HG02623 (cell line): ENCODE measurements at regions not wholly inside any gene's neighbourhood (a gene's known extent, or its start where the extent isn't known, plus 50 kb on each side); places are given as distances from the start of the nearest gene placed in this dataset.
"Not testable (repeated sequence)": the region's sequence is repeated elsewhere in the genome, so short reads cannot be mapped to it uniquely, and the experiment has no call there.

Source experiments
- ATAC-seq: cut with Tn5 transposase; IDR thresholded peaks from one replicate; pipeline ENCODE4 v1.9.1; 2021; ENCODE audit warnings: moderate library complexity; ENCODE audit not compliant: unreplicated experiment

DNA sequence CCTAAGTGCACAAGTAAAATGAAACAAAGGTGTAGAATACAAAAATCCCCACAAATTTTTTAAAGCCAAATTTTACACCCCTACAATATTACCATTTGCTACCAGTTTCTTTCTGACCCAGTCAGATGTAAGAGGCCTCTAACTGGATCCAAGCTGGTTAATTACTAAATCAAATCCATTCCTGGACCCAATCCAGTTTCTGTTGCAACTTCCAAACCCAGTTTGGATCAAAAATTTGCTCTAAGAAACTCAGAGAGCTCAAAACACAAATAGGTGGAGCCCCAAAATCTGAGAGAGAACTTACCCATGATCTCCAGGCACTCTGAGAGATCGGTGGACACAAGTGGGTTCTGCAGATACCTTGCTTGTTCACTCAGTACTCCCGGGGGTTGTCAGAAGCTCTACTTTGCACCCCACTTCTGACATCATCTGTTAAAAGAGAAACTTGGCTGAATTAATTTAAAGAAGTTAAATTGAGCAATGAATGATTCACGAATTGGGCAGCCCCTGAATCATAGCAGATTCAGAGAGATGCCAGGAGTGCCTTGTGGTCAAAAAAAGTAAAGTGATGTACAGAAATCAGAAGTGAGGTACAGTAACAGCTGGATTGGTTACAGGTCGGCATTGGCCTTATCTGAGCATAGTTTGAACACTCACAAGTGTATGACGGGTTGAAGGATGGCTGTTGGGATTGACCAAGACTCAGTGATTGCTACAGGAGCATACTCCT is 448.0 kb downstream of the KCNT2 start:
- no peak for ATAC-seq

GRCh38 chr1:196155586-196155985 is 452.7 kb downstream of the KCNT2 start:
- ATAC-seq = no peak

- ATAC-seq = no peak
Measured at GRCh38 chr1:196152975-196153374, 455.3 kb downstream of the KCNT2 start.

DNA sequence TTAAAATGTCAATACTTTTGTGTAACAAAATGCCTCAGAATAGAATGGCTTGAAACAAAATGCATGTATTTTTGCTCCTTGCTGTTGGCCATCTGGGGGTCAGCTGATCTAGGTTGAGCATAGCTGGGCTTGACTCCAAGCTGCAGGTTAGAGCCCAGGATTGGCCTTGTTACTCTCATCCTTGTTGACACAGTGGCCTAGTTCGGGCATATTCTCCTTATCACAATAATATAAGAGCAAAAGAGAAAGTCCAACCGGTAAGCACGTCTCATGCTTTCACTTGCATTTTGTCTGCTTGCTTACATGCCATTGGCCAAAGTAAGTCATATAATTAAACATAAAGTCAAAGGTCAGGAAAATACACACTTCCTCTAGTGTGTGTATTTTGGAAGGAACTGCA is 456.2 kb downstream of the KCNT2 start:
- ATAC-seq = no peak

- ATAC-seq = no peak
Measured at GRCh38 chr1:196148367-196148970, 459.8 kb downstream of the KCNT2 start.

- no peak for ATAC-seq
Measured at GRCh38 chr1:196147530-196147929, 460.7 kb downstream of the KCNT2 start.

DNA sequence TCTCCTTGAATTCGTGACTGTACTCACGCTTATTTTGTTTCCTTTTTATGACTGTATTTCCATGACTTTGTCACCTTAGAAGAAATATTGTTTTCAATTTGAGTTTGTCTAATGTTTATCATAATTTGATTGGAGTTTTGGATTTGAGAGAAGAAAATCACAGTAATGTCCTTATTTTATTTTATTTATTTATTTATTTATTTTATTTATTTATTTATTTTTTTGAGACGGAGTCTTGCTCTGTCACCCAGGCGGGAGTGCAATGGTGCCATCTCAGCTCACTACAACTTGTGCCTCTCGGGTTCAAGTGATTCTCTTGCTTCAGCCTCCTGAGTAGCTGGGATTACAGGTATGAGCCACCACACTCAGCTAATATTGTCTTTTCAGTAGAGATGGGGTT is 463.1 kb downstream of the KCNT2 start:
- not testable (repeated sequence) for ATAC-seq

- ATAC-seq = no peak
Measured at GRCh38 chr1:196144588-196144987, 463.7 kb downstream of the KCNT2 start.

- ATAC-seq = no peak
Measured at GRCh38 chr1:196143602-196144342, 464.5 kb downstream of the KCNT2 start.

DNA sequence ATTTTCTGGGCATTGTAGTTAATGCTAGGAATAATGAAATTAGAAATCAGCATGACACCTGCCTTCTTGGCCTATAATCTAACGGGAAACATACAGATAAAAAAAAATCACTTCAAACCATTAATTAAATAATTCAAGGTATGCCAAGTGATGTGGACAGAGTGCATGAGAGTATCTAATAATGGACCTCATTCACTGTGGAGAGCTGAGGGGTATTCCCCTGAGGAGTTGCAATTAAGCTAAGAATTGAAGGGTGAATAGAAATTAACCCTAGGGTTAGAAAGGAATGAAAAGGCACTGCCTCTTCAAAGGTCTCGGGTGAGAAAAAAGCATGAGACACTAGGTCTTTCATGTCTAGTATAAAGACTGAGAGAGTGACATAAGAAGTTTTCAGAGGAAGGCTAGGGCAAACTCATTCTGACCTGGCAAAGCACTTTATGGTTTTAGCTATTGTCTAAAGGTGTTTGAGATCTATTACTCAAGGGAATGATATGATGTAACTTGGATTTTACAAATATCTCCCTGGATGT is 466.1 kb downstream of the KCNT2 start:
- ATAC-seq = no peak

GRCh38 chr1:196136396-196136795 is 471.8 kb downstream of the KCNT2 start:
- ATAC-seq = no peak

DNA sequence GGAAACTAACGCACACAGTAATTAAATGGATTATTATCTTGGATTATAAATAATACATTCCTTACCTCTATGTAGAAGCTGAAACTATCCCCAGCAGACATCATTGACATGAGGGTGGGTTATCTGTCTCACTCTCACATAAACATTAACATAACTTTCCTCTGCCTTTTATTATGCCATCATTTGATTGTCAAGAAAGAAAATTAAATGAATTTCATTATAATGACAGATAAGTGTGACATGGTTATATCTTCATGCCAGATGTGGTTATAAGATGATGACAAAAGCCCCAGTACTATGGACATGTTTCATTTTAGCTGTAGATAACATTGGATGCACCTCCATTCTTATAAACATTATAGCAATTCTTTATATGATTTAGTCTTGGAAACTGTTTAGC is 476.5 kb downstream of the KCNT2 start:
- ATAC-seq = no peak

DNA sequence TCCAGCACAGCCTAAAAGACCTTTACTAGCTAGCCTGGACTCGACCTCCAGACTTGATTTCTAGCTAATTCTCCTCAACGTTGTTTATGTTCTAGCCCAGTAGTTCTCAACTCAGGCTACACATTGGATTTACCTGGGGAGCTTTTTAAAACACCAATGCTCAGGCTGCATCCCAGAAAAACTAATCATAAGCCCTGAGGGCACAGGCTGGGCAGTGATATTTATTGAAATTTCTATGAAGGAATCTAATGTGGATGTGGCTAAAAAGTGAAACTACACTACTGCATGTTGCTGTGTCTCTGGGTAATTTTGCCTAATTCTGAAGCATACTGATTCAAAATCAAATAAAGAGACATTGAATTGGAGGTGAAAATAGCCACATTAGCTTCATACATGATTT is 479.4 kb downstream of the KCNT2 start:
- ATAC-seq = no peak

GRCh38 chr1:196121181-196121580 is 487.1 kb downstream of the KCNT2 start:
- no peak for ATAC-seq

- no peak for ATAC-seq
Measured at GRCh38 chr1:196115646-196116045, 492.6 kb downstream of the KCNT2 start.

DNA sequence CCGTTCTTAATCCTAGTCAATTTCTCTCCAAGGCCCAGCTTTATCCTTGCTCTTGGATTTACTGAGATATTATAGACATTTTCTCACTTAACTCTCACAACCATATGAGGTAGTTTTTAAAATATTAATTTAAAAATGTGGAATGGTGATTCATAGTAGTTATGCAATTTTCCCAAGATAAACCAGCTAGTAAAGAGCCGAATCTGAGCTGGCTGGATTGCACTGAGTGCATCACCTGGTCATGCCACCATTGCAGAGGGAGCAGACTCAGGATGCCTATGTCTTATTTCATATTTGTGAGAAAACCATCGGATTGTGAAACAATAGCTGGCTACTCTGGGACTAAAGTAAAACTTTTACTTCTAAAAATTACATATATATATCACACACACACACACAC is 494.0 kb downstream of the KCNT2 start:
- ATAC-seq = no peak

DNA sequence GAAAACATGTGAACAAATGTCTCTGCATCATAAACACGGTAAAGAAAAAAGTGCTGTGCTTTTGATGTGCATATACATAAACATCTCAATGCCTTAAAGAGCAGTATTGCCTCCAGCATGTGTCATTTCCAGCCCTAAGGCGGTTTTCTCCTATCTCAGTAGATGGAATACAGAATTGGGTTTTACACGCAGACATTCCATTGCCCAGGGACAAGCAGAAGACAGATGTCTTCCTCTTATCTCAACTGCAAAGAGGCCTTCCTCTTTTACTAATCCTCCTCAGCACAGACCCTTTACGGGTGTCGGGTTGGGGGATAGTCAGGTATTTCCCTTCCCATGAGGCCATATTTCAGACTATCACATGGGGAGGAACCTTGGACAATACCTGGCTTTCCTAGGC is 499.2 kb downstream of the KCNT2 start:
- not testable (repeated sequence) for ATAC-seq

DNA sequence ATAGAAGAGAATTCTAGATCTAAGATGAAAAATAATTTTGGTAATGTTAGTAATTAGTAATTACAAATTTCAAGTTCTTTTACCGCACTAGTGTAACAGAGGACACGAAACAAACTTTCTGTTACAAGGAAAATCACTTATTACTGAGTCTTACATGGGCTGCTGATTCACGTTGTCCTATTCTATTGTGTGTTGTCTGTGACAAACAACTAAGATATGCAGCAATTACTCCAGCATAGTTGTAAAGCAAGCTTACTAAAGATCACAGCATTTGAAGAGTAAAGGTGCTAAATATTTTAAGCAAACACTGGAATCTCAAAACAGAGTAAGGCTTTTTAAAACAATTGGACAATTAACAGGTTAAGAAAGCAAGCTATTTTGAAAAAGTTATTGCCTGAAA is 502.3 kb downstream of the KCNT2 start:
- ATAC-seq = no peak

GRCh38 chr1:196102826-196103225 is 505.4 kb downstream of the KCNT2 start:
- ATAC-seq = no peak

GRCh38 chr1:196098000-196098399 is 510.2 kb downstream of the KCNT2 start:
- ATAC-seq = no peak

- no peak for ATAC-seq
Measured at GRCh38 chr1:196094821-196095220, 513.4 kb downstream of the KCNT2 start.
